Suprapubic skin (tissue), 3 donors: ENCODE measurements at regions not wholly inside any gene's neighbourhood (a gene's known extent, or its start where the extent isn't known, plus 50 kb on each side); places are given as distances from the start of the nearest gene placed in this dataset.

ENCODE experiments used
- POLR2AphosphoS5 ChIP-seq, 3 donors: sonication (generic); formaldehyde crosslinking; IDR thresholded peaks; one replicate each; pipeline ENCODE4 v1.6.1; 2017; ENCODE audit warnings: antibody characterized with exemption in 3 of 3
- TF ChIP-seq, protein P1 (sequence below), 2 donors: fragments of 200-600 bp in 1 of 2; fragments of 450-650 bp in 1 of 2; sonication (generic) in 1 of 2; IDR thresholded peaks; one replicate each; pipeline ENCODE4 v1.5.1; 2016 to 2019; ENCODE audit warnings: antibody characterized with exemption in 2 of 2, mild to moderate bottlenecking in 1 of 2, moderate library complexity in 1 of 2

DNA sequence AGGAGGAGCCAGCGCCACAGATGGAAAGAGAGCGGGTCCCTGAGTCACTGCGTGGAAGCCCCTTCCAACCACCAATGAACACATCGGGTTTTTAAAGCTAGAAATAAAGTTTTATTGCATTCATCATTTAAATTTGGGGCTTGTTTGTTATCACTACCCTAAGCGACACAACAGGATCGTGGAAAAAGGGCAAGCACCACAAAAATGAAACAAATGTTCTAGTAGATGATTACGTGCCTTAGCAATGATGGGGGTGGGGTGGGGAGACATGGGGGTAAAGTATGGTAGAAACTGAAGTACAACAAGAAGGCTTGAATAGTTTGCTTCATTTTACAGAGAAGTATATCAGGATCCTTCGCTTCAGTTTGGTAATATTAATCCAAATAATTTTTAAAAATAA, 221.6 kb upstream of the ATP10A start:
- TF ChIP-seq, protein P1, sequence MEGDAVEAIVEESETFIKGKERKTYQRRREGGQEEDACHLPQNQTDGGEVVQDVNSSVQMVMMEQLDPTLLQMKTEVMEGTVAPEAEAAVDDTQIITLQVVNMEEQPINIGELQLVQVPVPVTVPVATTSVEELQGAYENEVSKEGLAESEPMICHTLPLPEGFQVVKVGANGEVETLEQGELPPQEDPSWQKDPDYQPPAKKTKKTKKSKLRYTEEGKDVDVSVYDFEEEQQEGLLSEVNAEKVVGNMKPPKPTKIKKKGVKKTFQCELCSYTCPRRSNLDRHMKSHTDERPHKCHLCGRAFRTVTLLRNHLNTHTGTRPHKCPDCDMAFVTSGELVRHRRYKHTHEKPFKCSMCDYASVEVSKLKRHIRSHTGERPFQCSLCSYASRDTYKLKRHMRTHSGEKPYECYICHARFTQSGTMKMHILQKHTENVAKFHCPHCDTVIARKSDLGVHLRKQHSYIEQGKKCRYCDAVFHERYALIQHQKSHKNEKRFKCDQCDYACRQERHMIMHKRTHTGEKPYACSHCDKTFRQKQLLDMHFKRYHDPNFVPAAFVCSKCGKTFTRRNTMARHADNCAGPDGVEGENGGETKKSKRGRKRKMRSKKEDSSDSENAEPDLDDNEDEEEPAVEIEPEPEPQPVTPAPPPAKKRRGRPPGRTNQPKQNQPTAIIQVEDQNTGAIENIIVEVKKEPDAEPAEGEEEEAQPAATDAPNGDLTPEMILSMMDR (IDR thresholded peaks at IDR 0.05), result no peak
- TF ChIP-seq POLR2AphosphoS5 (IDR thresholded peaks at IDR 0.05), result no peak
